ENCODE measurements at regions not wholly inside any gene's neighbourhood (a gene's known extent, or its start where the extent isn't known, plus 50 kb on each side); places are given as distances from the start of the nearest gene placed in this dataset.

- no peak for TF ChIP-seq CTCF (IDR thresholded peaks at IDR 0.05; ENCODE audit: extremely low read depth in 1 of 2, insufficient read depth in 1 of 2, low read depth in 1 of 2, low read length in 2 of 2)
- no peak for TF ChIP-seq JUN (IDR thresholded peaks at IDR 0.05; ENCODE audit: borderline replicate concordance, insufficient read depth, insufficient read length, low read depth)
- TF ChIP-seq MYC (IDR thresholded peaks at IDR 0.05; ENCODE audit: low read depth, low read length) = no peak
Measured at GRCh38 chr14:71508901-71509300, 423.3 kb upstream of the RGS6 start.
